DMS 273 (cell line): ENCODE measurements at regions not wholly inside any gene's neighbourhood (a gene's known extent, or its start where the extent isn't known, plus 50 kb on each side); places are given as distances from the start of the nearest gene placed in this dataset.
"Not testable (repeated sequence)": the region's sequence is repeated elsewhere in the genome, so short reads cannot be mapped to it uniquely, and the experiment has no call there.

Source experiments
- DNase-seq: peaks from one replicate; lab custom pipeline; 2025; ENCODE audit not compliant: unreplicated experiment; lab: John Stamatoyannopoulos, UW

DNA sequence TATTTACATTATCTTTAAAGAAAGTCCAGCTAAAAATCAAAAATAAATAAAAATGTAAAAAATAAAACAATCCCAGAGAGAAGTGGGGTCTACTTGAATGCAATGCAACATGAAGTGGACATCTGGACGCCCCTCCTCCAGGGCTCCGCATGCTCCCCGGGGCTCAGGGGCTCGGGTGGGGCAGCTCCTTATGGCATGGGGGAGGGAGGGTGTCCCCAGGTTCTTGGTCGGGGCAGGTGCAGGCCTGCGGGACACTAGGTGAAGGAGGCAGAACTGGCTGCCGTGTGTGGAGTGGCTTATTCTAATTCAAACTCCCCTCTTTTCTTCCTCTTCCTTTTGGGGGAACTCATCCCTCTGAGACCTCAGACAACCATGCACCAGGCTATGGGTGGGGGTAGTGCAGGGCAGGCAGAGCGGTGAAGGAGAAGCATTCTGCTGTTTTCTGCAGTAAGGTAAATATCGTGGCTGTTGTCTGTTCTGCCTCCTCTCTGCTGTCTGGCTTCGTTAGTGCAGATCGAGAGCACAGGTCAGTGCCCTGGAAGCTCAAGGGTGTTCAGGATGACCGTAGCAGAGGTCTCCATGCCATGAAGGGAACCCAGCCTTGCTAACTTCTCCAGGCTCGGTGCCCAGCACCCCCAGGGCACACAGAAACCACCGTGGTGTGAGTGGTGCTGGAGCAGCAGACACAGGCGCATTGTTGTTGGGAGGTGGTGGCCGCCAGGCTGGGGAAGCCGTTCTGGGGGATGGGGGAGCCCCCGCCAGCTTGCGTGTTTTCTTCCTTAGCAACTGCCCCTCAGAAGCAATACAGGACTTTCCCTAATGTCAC lies 82.6 kb downstream of the TTLL2 start:
- DNase-seq, result no peak

- DNase-seq, result no peak
Observed at GRCh38 chr6:167408235-167408869, 83.5 kb downstream of the TTLL2 start.

- DNase-seq, result no peak
Observed at GRCh38 chr6:167409079-167409478, 84.2 kb downstream of the TTLL2 start.

GRCh38 chr6:167409694-167410093 lies 84.8 kb downstream of the TTLL2 start:
- peak; percentile 31 for DNase-seq

GRCh38 chr6:167410462-167410861 lies 85.6 kb downstream of the TTLL2 start:
- DNase-seq, result no peak

DNA sequence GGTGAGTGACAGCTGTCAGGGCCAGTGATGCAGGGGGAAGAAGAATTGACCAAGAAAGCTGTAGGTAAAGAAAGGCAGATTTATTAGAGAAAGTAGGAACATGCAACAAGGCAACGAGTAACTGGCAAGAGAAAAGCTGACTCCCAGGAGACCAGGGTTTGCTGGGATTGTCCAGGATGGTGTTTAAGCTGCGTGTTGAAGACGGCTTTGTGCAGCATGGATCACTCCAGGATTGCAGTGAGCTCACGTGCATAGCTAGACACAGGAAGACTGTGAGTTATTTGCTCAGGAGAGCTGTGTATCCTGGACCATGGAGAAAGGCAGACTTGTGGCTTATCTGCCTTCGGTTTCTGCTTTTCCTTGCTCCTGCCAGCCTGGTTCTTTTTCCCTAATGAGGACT lies 87.6 kb downstream of the TTLL2 start:
- no peak for DNase-seq

- DNase-seq, result no peak
Observed at GRCh38 chr6:167415441-167415961, 90.6 kb downstream of the TTLL2 start.

DNA sequence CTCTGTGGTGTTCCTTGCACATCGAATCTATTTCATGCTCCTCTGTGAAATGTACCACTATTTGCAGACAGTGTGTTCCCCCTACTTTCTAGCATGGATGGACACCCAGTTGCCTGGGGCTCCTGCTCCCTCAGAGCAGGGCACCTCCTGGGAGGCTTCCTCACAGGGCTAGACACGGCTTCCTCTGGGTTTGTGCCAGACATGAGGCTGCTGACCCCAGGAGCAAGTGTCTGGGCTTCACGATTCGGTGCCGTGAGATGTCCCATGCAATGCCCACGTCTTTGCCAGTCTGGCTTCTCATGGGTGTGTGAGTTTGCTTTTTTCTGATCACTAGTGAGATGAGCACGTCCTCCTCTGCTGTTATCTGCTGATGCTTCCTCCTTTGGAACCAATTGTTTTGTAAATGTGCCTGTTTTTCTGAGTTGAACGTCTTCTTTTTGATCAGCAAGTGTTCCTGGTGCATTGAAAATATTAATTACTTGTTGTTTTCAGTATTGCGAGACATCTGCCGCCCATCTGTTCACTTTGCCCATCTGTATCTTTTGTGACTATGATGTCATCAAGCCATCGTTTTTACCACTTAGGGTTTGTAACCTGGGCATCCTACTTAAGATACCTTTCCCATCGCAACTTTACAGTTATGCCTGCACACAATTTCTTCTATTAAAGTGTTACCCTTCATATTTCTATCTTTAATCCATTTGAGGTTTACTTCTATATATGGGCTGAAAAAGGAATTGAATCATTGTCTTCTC lies 92.0 kb downstream of the TTLL2 start:
- DNase-seq, result peak; percentile 54

GRCh38 chr6:167420177-167420576 lies 95.3 kb downstream of the TTLL2 start:
- no peak for DNase-seq

DNA sequence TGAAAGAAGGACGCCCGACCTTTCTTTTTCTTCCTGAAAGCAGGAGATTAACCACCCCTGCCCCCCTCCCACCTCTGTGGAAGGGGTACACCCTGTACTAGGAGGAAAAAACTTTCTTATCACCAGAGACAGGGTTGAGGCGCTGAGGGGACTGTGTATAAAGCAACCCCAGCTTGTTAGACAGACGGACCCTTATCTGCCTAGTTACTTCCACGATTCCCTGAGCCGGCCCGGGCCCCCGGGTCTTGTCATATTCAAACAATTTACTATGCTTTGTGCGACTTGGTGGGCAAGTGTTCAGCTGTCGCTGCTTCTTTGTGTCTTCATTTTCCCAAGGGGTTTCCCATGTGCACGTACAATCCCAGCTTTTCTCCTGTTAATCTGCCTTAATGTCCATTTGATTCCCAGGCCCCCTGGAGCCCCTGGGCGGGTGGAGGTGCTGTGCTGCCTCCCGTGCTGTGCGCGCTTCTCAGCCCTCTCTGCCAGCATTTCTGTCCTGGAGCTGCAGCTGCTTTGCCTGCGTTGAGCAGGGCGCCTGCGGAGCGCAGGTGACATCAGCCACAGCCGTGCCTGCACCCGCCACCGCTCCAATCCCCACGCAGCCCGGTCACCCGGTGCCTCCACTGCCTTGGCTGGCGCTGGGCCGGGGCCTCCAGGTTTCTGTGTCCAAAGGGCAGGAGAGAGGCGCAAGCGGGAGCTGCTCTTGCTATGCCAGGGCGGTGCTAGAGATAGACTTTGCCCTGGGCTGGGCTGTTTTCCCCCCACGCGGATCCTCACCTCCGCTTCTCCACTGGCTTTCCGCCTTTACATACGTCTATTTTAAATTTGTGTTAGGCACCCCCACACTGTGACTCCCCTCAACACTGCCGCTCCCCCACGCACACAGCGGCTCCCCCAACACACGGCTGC lies 96.2 kb downstream of the TTLL2 start:
- no peak for DNase-seq

DNA sequence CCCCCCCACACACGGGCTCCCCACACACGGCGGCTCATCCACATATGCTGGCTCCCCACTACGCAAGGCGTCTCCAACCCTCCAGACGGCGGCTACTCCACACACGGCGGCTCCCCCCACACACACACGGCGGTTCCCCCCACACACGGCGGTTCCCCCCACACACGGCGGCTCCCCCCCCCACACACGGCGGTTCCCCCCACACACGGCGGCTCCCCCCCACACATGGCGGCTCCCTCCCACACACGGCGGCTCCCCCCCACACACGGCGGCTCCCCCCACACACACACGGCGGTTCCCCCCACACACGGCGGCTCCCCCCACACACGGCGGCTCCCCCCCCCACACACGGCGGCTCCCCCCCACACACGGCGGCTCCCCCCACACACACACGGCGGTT lies 97.1 kb downstream of the TTLL2 start:
- DNase-seq, result not testable (repeated sequence)

DNA sequence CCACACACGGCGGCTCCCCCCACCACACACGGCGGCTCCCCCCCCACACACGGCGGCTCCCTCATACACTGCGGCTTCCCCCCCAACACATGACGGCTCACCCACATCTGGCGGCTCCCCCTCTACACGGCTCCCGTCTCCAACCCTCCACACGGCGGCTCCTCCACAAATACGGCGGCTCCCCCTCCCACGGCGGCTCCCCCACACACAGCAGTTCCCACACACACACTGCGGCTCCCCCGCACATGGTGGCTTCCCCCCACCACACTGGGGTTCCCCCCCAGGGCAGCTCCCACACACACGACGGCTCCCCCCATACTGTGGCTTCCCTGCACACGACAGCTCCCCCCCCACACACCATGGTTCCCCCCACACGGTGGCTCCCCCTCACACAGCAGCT lies 98.0 kb downstream of the TTLL2 start:
- no peak for DNase-seq

DNA sequence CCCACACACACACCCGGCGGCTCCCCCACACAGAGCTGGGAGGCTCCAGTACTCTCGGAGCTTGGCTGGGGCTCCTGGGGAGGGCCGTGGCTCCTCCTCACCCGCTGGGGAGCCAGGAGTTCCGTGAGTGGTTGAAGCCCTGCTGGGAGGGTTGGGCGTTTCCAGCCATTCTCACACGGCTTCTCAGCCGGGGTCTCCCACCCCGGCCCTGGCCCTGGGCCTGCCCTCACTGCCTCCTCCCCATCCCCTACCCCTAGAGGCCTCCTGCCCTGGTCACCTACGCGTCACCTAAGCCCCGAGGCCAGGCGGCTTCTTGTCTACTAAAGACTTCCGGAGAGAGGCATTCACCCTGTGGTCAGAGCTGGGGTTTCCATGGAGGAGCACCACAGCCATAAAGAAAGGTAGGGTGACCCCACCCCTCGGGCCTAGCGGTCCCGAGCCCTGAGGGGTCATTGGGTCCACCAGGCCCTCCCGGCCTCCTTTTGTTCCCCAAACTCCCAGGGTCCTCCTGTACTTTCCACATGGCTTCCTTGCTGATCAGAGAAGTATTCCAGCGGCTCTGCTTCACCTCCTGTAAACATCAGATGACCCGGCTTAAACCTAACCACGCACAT lies 99.3 kb downstream of the TTLL2 start:
- DNase-seq, result no peak

DNA sequence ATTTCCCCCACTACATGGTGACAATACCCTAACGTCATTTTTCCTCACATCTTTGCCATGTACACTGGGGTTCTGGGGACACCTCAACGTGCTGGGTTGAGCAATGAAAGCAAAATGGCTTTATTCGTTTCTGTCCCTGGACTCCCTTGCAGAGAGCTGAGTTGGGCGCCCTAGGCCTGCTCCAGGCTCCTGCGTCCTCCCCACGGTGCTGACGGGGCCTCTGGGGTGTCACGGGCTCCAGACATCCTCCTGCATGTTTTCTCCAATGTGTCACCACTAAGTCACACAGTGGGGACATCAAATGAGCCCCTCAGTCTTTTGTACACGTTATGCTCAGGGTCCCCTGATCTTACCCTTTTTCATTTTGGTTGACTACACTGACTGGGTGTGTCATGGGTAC lies 99.8 kb downstream of the TTLL2 start:
- no peak for DNase-seq

GRCh38 chr6:167426084-167426483 lies 101.2 kb downstream of the TTLL2 start:
- DNase-seq, result no peak

DNA sequence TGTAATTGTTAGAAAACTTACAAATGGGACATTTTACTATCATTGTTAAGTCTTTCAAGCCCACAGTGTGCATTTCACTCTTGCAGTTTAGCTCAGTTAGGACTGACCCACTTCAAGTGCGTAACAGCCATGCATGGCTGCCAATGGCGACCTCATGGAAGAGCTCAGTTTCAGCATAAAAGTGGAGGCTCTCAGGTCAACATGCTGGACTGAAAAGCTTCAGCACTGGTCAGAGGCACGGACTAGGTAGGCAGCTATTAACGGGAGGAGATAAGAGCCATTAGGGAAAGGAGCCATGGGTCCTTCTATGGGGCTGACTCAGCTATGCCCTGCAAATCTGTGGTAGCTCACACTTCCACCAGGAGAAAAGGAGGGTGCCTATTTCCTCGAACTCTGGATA lies 101.8 kb downstream of the TTLL2 start:
- DNase-seq, result no peak

- DNase-seq, result no peak
Observed at GRCh38 chr6:167428664-167429333, 103.9 kb downstream of the TTLL2 start.

DNA sequence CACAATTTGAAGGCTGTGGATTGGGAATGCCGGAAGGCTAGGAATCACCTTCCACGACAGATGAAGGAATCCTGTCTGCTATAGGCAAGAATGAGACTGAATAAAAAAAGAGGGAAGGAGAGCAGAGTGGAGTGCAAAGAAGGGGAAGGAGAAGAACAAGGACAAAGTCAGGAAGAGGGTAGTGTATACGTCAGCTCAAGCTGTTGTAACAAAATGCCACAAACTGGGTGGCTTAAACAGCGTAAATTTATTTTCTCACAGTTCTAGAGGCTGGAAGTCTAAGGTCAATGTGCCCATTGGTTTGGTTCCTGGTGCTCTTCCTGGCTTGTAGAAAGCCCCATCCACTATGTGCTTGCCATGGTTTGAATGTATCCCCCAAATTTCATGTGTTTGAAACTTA lies 104.5 kb downstream of the TTLL2 start:
- no peak for DNase-seq

DNA sequence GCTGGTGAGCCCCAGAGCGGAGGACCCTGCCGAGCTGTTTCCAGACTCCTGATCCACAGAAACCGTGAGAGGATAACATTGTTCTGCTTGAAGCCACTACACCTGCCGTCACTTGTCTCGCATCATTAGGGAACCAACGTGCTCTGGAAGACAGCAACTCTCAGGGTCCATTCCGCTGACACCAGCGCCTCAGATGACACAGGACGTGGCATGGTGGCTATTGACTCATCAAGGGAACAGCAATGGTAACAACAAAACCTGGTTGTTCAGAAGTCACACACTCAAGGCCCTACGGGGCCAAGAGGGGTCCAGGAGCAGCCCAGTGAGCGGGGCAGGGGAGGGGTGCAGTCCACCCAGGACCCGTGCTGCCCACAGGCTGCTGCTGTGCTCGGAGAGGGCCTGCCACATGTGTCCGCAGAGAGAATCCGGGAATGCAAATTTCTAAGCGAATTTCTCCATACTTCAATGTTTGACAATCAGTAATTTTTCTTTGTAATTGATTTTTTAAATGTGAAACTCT lies 110.4 kb downstream of the TTLL2 start:
- no peak for DNase-seq
